ENCODE measurements at regions not wholly inside any gene's neighbourhood (a gene's known extent, or its start where the extent isn't known, plus 50 kb on each side); places are given as distances from the start of the nearest gene placed in this dataset.
"Not testable (repeated sequence)": the region's sequence is repeated elsewhere in the genome, so short reads cannot be mapped to it uniquely, and the experiment has no call there.

- TF ChIP-seq IRF2 (CRISPR knock-in tag; IDR thresholded peaks at IDR 0.05; ENCODE audit: borderline replicate concordance, low read depth) = no peak
Observed at GRCh38 chr6:170223718-170224693, 66.9 kb downstream of the DLL1 start (continued).

- ATAC-seq (no peak), DNase-seq (ENCODE audit: low spot score) (no peak)
- Mint-ChIP-seq H3K4me3 (no peak overlapping the region), H3K9me3 (no peaks in the 10 kb centered on the region), H3K4me1 (peaks cover 12% of the 10 kb centered on the region), H3K27me3 (ENCODE audit: low read depth) (no peaks in the 10 kb centered on the region), H3K36me3 (no peaks in the 10 kb centered on the region), H3K27ac (no peak overlapping the region)
- TF ChIP-seq ZNF263 (CRISPR knock-in tag; IDR thresholded peaks at IDR 0.05; ENCODE audit: low read depth) (no peak), ERG (CRISPR knock-in tag; IDR thresholded peaks at IDR 0.05) (no peak), ELF4 (CRISPR knock-in tag; IDR thresholded peaks at IDR 0.05; ENCODE audit: low read depth) (no peak), CREB1 (CRISPR knock-in tag; IDR thresholded peaks at IDR 0.05) (no peak)
- ChIA-PET POLR2A (no interaction called here), CTCF (interaction anchor here (0.7 to 1.0 kb wide), 3 partner anchors 95 to 391 kb away, joined by 3 to 4 read pairs (median 4); no protein-coding TSS in a partner anchor)
Observed at GRCh38 chr6:170222498-170223471, 68.1 kb downstream of the DLL1 start.

- no peak overlapping the region for H3K4me3 Mint-ChIP-seq
- TF ChIP-seq FOXP1 (CRISPR knock-in tag; IDR thresholded peaks at IDR 0.05; ENCODE audit: borderline replicate concordance) (no peak), ZNF425 (CRISPR knock-in tag; conservative IDR thresholded peaks at IDR 0.05) (no peak)
- no peaks in the 10 kb centered on the region for H3K36me3 Mint-ChIP-seq
- DNase-seq (ENCODE audit: low spot score) (no peak), ATAC-seq (peak; percentile 31; the same call in 1 of the 2 replicates)
- H3K27me3 Mint-ChIP-seq (ENCODE audit: low read depth) = no peaks in the 10 kb centered on the region
- CTCF ChIA-PET = interaction anchor here (0.6 to 1.0 kb wide), 4 partner anchors 57 to 390 kb away, joined by 3 to 4 read pairs (median 4); no protein-coding TSS in a partner anchor
- H3K9me3 Mint-ChIP-seq = no peaks in the 10 kb centered on the region
- H3K4me1 Mint-ChIP-seq = peaks cover 12% of the 10 kb centered on the region
- POLR2A ChIA-PET = interaction anchor here (0.5 kb wide), 1 partner anchor 330 kb away, joined by 3 read pairs; no protein-coding TSS in a partner anchor
- H3K27ac Mint-ChIP-seq = no peak overlapping the region
Observed at GRCh38 chr6:170221753-170222400, 69.0 kb downstream of the DLL1 start.

- ATAC-seq (no peak), DNase-seq (ENCODE audit: low spot score) (no peak)
- no peaks in the 10 kb centered on the region for H3K36me3 Mint-ChIP-seq
- H3K9me3 Mint-ChIP-seq = no peaks in the 10 kb centered on the region
- H3K27ac Mint-ChIP-seq = no peak overlapping the region
- no peaks in the 10 kb centered on the region for H3K27me3 Mint-ChIP-seq (ENCODE audit: low read depth)
- peaks cover 12% of the 10 kb centered on the region for H3K4me1 Mint-ChIP-seq
- CTCF ChIA-PET = interaction anchor here (0.6 to 1.0 kb wide), 2 partner anchors 56 to 128 kb away, joined by 3 to 4 read pairs; no protein-coding TSS in a partner anchor
- POLR2A ChIA-PET = interaction anchor here (0.5 kb wide), 1 partner anchor 330 kb away, joined by 3 read pairs; no protein-coding TSS in a partner anchor
- TF ChIP-seq E2F5 (CRISPR knock-in tag; IDR thresholded peaks at IDR 0.05) = no peak
- TF ChIP-seq ZNF317 (CRISPR knock-in tag; IDR thresholded peaks at IDR 0.05; ENCODE audit: borderline replicate concordance, low read depth) = no peak
- no peak for TF ChIP-seq CDX4 (CRISPR knock-in tag; IDR thresholded peaks at IDR 0.05; ENCODE audit: borderline replicate concordance)
- no peak for TF ChIP-seq HMGA2 (CRISPR knock-in tag; IDR thresholded peaks at IDR 0.05)
- TF ChIP-seq ZNF121 (CRISPR knock-in tag; IDR thresholded peaks at IDR 0.05) = no peak
- TF ChIP-seq SMAD4 (CRISPR knock-in tag; IDR thresholded peaks at IDR 0.05) = no peak
- no peak for TF ChIP-seq NFYB (CRISPR knock-in tag; conservative IDR thresholded peaks at IDR 0.05; ENCODE audit: low read depth)
- no peak for TF ChIP-seq OVOL2 (CRISPR knock-in tag; IDR thresholded peaks at IDR 0.05; ENCODE audit: borderline replicate concordance)
- no peak for TF ChIP-seq CREM (CRISPR knock-in tag; IDR thresholded peaks at IDR 0.05)
- H3K4me3 Mint-ChIP-seq = no peak overlapping the region
Observed at GRCh38 chr6:170221052-170221752, 69.7 kb downstream of the DLL1 start.

GRCh38 chr6:170213637-170214018 lies 77.2 kb downstream of the DLL1 start:
- H3K4me3 Mint-ChIP-seq; H3K36me3 Mint-ChIP-seq; CTCF ChIA-PET; H3K27ac Mint-ChIP-seq; POLR2A ChIA-PET; H3K4me1 Mint-ChIP-seq; DNase-seq (ENCODE audit: low spot score); ATAC-seq: not testable (repeated sequence)
- Mint-ChIP-seq H3K27me3 (ENCODE audit: low read depth) (peaks cover 11% of the 10 kb centered on the region), H3K9me3 (peaks cover 10% of the 10 kb centered on the region)

Data from WTC11 (cell line).